Endothelial cell (in vitro differentiated cells): ENCODE measurements at regions not wholly inside any gene's neighbourhood (a gene's known extent, or its start where the extent isn't known, plus 50 kb on each side); places are given as distances from the start of the nearest gene placed in this dataset.
"Not testable (repeated sequence)": the region's sequence is repeated elsewhere in the genome, so short reads cannot be mapped to it uniquely, and the experiment has no call there.

ENCODE experiments used
- DNase-seq: peaks from one replicate; pipeline ENCODE4 v3.0.0; 2021; ENCODE audit warnings: low spot score
- H3K27ac Mint-ChIP-seq: one replicate; pipeline ENCODE4 v1.8.0; 2021; ENCODE audit warnings: mixed read lengths, inconsistent platforms; ENCODE audit not compliant: unreplicated experiment
- H3K27me3 Mint-ChIP-seq: one replicate; pipeline ENCODE4 v1.8.0; 2021; ENCODE audit warnings: mild to moderate bottlenecking, moderate library complexity, mixed read lengths, inconsistent platforms; ENCODE audit not compliant: unreplicated experiment
- H3K36me3 Mint-ChIP-seq: one replicate; pipeline ENCODE4 v1.8.0; 2021; ENCODE audit warnings: mild to moderate bottlenecking, low read depth, mixed read lengths, inconsistent platforms; ENCODE audit not compliant: unreplicated experiment
- H3K4me1 Mint-ChIP-seq: one replicate; pipeline ENCODE4 v1.8.0; 2021; ENCODE audit warnings: mild to moderate bottlenecking, mixed read lengths, inconsistent platforms; ENCODE audit not compliant: unreplicated experiment
- H3K4me3 Mint-ChIP-seq: one replicate; pipeline ENCODE4 v1.8.0; 2021; ENCODE audit warnings: mild to moderate bottlenecking, mixed read lengths, inconsistent platforms; ENCODE audit not compliant: unreplicated experiment
- H3K9me3 Mint-ChIP-seq: one replicate; pipeline ENCODE4 v1.8.0; 2021; ENCODE audit warnings: mixed read lengths, inconsistent platforms; ENCODE audit not compliant: unreplicated experiment
- TF ChIP-seq, protein P1 (sequence below): fragments of 200-600 bp; sonication (generic); IDR thresholded peaks from one replicate; pipeline ENCODE4 v1.5.0; 2021; ENCODE audit warnings: antibody characterized with exemption; ENCODE audit not compliant: unreplicated experiment

DNA sequence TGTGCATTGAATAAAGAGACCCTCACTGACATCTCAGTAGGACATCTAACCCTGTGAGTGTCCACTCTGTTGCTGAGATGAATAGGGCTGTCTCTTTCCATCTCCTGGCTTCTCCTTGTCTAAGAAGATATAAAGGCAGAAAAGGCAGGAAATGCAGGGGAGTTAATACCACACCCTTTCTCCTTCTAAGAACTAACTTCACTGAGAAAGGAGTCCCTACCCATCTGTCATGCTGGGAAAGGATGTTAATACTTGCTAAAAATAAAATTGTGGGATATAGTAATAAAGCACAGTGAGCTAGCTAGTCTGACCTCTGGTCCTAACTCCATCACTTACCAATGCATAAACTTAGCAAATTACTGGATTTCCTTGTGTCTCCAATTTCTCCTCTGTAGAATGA is 213.9 kb upstream of the FIGN start:
- H3K4me1 Mint-ChIP-seq, result peaks cover 5% of the 10 kb centered on the region
- H3K27me3 Mint-ChIP-seq, result no peaks in the 10 kb centered on the region
- H3K9me3 Mint-ChIP-seq, result no peaks in the 10 kb centered on the region
- TF ChIP-seq, protein P1, sequence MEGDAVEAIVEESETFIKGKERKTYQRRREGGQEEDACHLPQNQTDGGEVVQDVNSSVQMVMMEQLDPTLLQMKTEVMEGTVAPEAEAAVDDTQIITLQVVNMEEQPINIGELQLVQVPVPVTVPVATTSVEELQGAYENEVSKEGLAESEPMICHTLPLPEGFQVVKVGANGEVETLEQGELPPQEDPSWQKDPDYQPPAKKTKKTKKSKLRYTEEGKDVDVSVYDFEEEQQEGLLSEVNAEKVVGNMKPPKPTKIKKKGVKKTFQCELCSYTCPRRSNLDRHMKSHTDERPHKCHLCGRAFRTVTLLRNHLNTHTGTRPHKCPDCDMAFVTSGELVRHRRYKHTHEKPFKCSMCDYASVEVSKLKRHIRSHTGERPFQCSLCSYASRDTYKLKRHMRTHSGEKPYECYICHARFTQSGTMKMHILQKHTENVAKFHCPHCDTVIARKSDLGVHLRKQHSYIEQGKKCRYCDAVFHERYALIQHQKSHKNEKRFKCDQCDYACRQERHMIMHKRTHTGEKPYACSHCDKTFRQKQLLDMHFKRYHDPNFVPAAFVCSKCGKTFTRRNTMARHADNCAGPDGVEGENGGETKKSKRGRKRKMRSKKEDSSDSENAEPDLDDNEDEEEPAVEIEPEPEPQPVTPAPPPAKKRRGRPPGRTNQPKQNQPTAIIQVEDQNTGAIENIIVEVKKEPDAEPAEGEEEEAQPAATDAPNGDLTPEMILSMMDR, result no peak
- DNase-seq, result no peak
- H3K4me3 Mint-ChIP-seq, result no peak overlapping the region
- no peak overlapping the region for H3K27ac Mint-ChIP-seq
- H3K36me3 Mint-ChIP-seq, result no peaks in the 10 kb centered on the region

- Mint-ChIP-seq H3K36me3 (no peaks in the 10 kb centered on the region), H3K27ac (no peak overlapping the region), H3K27me3 (no peaks in the 10 kb centered on the region), H3K4me3 (no peak overlapping the region), H3K9me3 (no peaks in the 10 kb centered on the region), H3K4me1 (peaks cover 9% of the 10 kb centered on the region)
- no peak for DNase-seq
- TF ChIP-seq, protein P1, result no peak
These were observed 208.5 kb upstream of the FIGN start for GRCh38 chr2:163944347-163944737.

DNA sequence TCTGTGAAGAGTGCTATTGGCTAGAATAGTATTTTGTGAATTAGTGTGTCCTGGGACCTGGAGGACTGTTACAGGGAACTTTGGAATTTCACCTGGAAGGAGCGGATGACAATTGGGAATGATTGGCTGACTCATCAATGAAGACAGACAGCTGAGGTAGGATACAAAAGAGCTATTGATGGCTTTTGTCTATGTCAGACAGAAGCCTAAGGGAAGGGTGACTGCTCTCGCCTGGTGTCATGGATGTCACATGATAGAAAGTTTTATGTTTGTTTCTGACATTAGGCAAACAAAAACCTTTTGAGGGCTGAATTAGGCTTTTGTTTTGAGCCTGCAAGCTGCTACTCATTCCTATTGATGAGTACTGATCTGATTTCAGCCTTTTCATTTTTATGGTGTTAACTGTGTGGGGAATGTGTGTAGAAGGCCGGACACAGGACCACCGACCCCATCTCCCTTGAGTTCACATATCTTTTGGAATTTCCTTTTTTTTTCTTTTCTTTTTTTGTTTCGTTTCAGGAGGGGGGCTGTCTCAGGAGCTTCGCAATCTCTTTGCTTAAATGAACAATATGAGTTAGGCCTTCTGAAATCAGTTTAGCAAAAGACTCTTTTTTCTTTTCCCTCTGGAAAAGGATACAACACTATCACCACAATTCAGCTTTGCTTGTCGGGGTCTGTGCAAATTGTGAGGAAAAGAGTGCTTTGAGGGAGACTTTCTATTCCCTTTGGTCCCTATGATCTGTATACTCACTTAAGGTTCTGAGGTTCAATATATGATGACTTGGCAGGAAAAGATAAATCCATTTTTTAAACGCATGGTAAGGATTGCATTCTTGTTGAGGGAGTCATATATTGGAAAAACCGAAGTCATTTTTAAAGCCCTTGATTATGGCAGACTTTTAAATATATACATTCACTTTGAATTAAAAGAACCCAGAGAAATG is 207.9 kb upstream of the FIGN start:
- Mint-ChIP-seq H3K4me3 (no peak overlapping the region), H3K4me1 (peaks cover 9% of the 10 kb centered on the region), H3K27ac (no peak overlapping the region), H3K9me3 (no peaks in the 10 kb centered on the region), H3K36me3 (no peaks in the 10 kb centered on the region), H3K27me3 (no peaks in the 10 kb centered on the region)
- no peak for DNase-seq
- TF ChIP-seq, protein P1, result no peak

GRCh38 chr2:163934131-163934530 is 198.3 kb upstream of the FIGN start:
- Mint-ChIP-seq H3K36me3 (no peaks in the 10 kb centered on the region), H3K27ac (no peak overlapping the region), H3K4me3 (no peak overlapping the region), H3K4me1 (no peaks in the 10 kb centered on the region), H3K9me3 (no peaks in the 10 kb centered on the region), H3K27me3 (no peaks in the 10 kb centered on the region)
- TF ChIP-seq, protein P1, result no peak
- DNase-seq, result no peak

GRCh38 chr2:163919717-163920116 is 183.9 kb upstream of the FIGN start:
- Mint-ChIP-seq H3K27me3 (no peaks in the 10 kb centered on the region), H3K9me3 (no peaks in the 10 kb centered on the region), H3K4me3 (no peak overlapping the region), H3K4me1 (no peaks in the 10 kb centered on the region), H3K36me3 (no peaks in the 10 kb centered on the region), H3K27ac (no peak overlapping the region)
- DNase-seq, result no peak
- TF ChIP-seq, protein P1, result no peak

DNA sequence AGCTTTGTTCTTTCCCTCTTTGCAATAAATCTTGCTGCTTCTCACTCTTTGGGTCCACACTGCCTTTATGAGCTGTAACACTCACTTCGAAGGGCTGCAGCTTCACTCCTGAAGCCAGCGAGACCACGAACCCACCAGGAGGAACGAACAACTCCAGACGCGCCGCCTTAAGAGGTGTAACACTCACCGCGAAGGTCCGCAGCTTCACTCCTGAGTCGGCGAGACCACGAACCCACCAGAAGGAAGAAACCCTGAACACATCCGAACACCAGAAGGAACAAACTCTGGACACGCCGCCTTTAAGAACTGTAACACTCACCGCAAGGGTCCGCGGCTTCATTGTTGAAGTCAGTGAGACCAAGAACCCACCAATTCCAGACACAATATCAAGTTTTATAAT is 178.7 kb upstream of the FIGN start:
- H3K27me3 Mint-ChIP-seq, DNase-seq, H3K9me3 Mint-ChIP-seq, H3K4me1 Mint-ChIP-seq, H3K27ac Mint-ChIP-seq, H3K4me3 Mint-ChIP-seq, H3K36me3 Mint-ChIP-seq: not testable (repeated sequence)

- H3K9me3 Mint-ChIP-seq, H3K36me3 Mint-ChIP-seq, DNase-seq, H3K27me3 Mint-ChIP-seq, H3K27ac Mint-ChIP-seq, H3K4me1 Mint-ChIP-seq, H3K4me3 Mint-ChIP-seq: not testable (repeated sequence)
These were observed 177.7 kb upstream of the FIGN start for GRCh38 chr2:163913532-163913944.
